NCI-H2227 (cell line): ENCODE measurements at regions not wholly inside any gene's neighbourhood (a gene's known extent, or its start where the extent isn't known, plus 50 kb on each side); places are given as distances from the start of the nearest gene placed in this dataset.

Experiments
- DNase-seq: peaks from one replicate; lab custom pipeline; 2025; ENCODE audit not compliant: unreplicated experiment; lab: John Stamatoyannopoulos, UW

GRCh38 chr18:76553715-76554546, 58.9 kb upstream of the ZNF516 start:
- no peak for DNase-seq

GRCh38 chr18:76548541-76548940, 53.5 kb upstream of the ZNF516 start:
- DNase-seq: no peak

- DNase-seq: peak; percentile 17
These were observed 52.3 kb upstream of the ZNF516 start for GRCh38 chr18:76547296-76547695.

GRCh38 chr18:76546436-76546835, 51.4 kb upstream of the ZNF516 start:
- DNase-seq: no peak

- DNase-seq: peak; percentile 34
These were observed 51.0 kb upstream of the ZNF516 start for GRCh38 chr18:76546088-76546435.

DNA sequence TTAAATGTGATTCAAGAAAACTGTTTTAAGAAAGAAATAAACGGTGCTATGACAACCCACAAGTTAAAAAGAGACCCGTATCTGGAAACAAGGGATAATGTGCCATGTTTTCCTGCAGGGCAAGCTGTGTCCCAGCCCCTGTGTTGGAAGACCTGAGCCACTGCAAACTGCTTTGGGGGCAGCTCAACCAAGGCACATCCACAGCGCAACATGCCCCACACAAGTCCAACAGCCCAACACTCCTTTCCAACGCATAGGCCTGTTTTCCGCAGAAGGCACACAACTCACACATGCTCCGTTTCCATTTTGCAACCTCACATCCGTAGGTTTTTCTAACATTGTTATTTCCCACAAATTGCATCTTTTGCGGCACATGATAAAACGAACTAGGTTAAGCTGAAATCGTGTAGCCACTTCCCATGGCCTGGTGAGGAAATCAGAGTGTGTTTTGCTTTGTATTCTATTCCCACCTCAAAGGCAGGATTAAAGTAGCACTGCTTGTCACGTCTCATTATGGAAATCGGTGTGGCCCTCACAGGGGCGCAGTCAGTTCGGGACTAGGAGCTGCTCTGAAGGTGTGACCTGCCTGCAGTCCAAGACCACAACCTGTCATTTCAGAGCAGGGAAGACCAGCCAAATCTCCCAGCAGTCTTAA, 50.5 kb upstream of the ZNF516 start:
- DNase-seq: peak; percentile 34

GRCh38 chr18:76544511-76545345, 49.7 kb upstream of the ZNF516 start:
- no peak for DNase-seq
